K562 (cell line): ENCODE measurements at regions not wholly inside any gene's neighbourhood (a gene's known extent, or its start where the extent isn't known, plus 50 kb on each side); places are given as distances from the start of the nearest gene placed in this dataset.
A peak's percentile ranks its signal among the peaks of the same experiment; 100 is the strongest.

Experiments used
- ATAC-seq: fragments of 200-7000 bp; cut with Tn5 transposase; 3 replicates; pipeline ENCODE4 v1.9.1; 2020; ENCODE audit warnings: moderate library complexity
- BruUV-seq: library from RNA; stranded (reverse); fragments of 400-500 nt; replicated peaks from 2 replicates; lab custom pipeline; 2021; lab: Mats Ljungman, UMichigan
- CTCF ChIA-PET: fragments of 300-600 bp; formaldehyde crosslinking; extraction: SDS; loops from one replicate; lab custom pipeline; 2021; ENCODE audit warnings: low intra/inter-chr PET ratio; lab: Yijun Ruan, JAX
- POLR2A ChIA-PET: fragments of 300-600, 350-650 bp; sonication (Branson Sonifier 250); formaldehyde crosslinking; extraction: SDS; loops from one replicate; lab custom pipeline; 2021; ENCODE audit warnings: antibody characterized with exemption, inconsistent platforms; lab: Yijun Ruan, JAX
- DNase-seq, 4 experiments: peaks; one replicate each; pipeline versions ENCODE4 v3.0.0 to v3.0.0-alpha.2; 2011 to 2018; ENCODE audit warnings: low spot score in 3 of 4, mixed read lengths in 3 of 4; ENCODE audit errors: extremely low read depth in 1 of 4
- FAIRE-seq: peaks from 2 replicates; lab custom pipeline; 2011; peaks lifted over from hg19 to GRCh38; lab: Jason Lieb, UNC
- H2AFZ ChIP-seq: 2 replicates; pipeline ENCODE4 v1.6.0; 2011; ENCODE audit warnings: low read depth, low read length, control low read depth, inconsistent platforms
- H3K27ac ChIP-seq: fragments of 200-600 bp; 3 replicates; pipeline ENCODE4 v1.8.0; 2011; ENCODE audit warnings: low read depth, mild to moderate bottlenecking, control low read depth, inconsistent platforms, low read length, moderate library complexity, mixed read lengths; ENCODE audit errors: extremely low read depth
- H3K27me3 ChIP-seq, 2 experiments: fragments of 300-600 bp in 1 of 2; 2 replicates in 1 of 2; 3 replicates in 1 of 2; pipeline versions ENCODE4 v1.6.0 to v1.8.0; 2011; ENCODE audit warnings: inconsistent platforms in 2 of 2, low read length in 2 of 2, mild to moderate bottlenecking in 1 of 2, mixed read lengths in 1 of 2, moderate library complexity in 1 of 2; ENCODE audit not compliant: control insufficient read depth in 2 of 2, insufficient read depth in 2 of 2
- H3K36me3 ChIP-seq: fragments of 300-600 bp; 3 replicates; pipeline ENCODE4 v1.8.0; 2011; ENCODE audit warnings: mild to moderate bottlenecking, low read length, inconsistent platforms; ENCODE audit not compliant: control insufficient read depth, insufficient read depth
- H3K4me1 ChIP-seq, 2 experiments: fragments of 200-600 bp in 1 of 2; replicated peaks in 1 of 2; 2 replicates in 1 of 2; 3 replicates in 1 of 2; pipeline versions ENCODE4 v1.5.1 to v1.8.0; 2011; ENCODE audit warnings: inconsistent platforms in 2 of 2, low read length in 2 of 2, mild to moderate bottlenecking in 1 of 2, mixed read lengths in 1 of 2, moderate library complexity in 1 of 2; ENCODE audit not compliant: control insufficient read depth in 2 of 2, insufficient read depth in 2 of 2
- H3K4me2 ChIP-seq: 2 replicates; pipeline ENCODE4 v1.6.1; 2011; ENCODE audit warnings: low read length, control low read depth, inconsistent platforms, mixed read lengths; ENCODE audit not compliant: insufficient read depth
- H3K4me3 ChIP-seq: fragments of 200-600 bp; sonication (generic), shearing (Covaris generic); 2 replicates; pipeline ENCODE4 v1.5.1; 2016; ENCODE audit warnings: control low read depth, inconsistent platforms
- H3K79me2 ChIP-seq: fragments of 200-600 bp; 3 replicates; pipeline ENCODE4 v1.8.0; 2011; ENCODE audit warnings: low read length, inconsistent platforms; ENCODE audit not compliant: control insufficient read depth, insufficient read depth
- H3K9ac ChIP-seq, 2 experiments: 2 replicates each; pipeline versions ENCODE4 v1.6.0 to v1.6.1; 2011; ENCODE audit warnings: low read depth in 2 of 2, low read length in 2 of 2, control low read depth in 1 of 2, inconsistent platforms in 1 of 2, mild to moderate bottlenecking in 1 of 2, mixed read lengths in 1 of 2; ENCODE audit not compliant: insufficient read depth in 1 of 2
- H3K9me1 ChIP-seq: one replicate; pipeline ENCODE4 v1.6.0; 2011; ENCODE audit warnings: inconsistent platforms, mild to moderate bottlenecking, low read length, moderate library complexity; ENCODE audit not compliant: control insufficient read depth, insufficient read depth
- H3K9me3 ChIP-seq: replicated peaks from 2 replicates; pipeline ENCODE4 v1.5.1; 2011; ENCODE audit warnings: low read depth, low read length, inconsistent platforms; ENCODE audit not compliant: control insufficient read depth, insufficient read depth
- H4K20me1 ChIP-seq: replicated peaks from 2 replicates; pipeline ENCODE4 v1.6.1; 2011; ENCODE audit warnings: low read length, inconsistent platforms, mixed read lengths; ENCODE audit not compliant: control insufficient read depth, insufficient read depth
- C11orf30 ChIP-seq: fragments of 450-650 bp; IDR thresholded peaks from 2 replicates; pipeline ENCODE4 v1.6.1; 2016; ENCODE audit warnings: low read depth, mild to moderate bottlenecking
- FOS ChIP-seq: IDR thresholded peaks from 3 replicates; pipeline ENCODE4 v1.6.1; 2011; ENCODE audit not compliant: insufficient read length; ENCODE audit errors: extremely low read depth
- MAFG ChIP-seq: fragments of 450-650 bp; conservative IDR thresholded peaks from 2 replicates; pipeline ENCODE4 v1.6.1; 2016; ENCODE audit warnings: missing genetic modification characterization, missing compliant biosample characterization
- MBD2 ChIP-seq: sonication (generic); IDR thresholded peaks from 2 replicates; pipeline ENCODE4 v1.6.1; 2016; ENCODE audit warnings: low read depth, borderline replicate concordance
- SMARCE1 ChIP-seq: fragments of 450-650 bp; IDR thresholded peaks from 2 replicates; pipeline ENCODE4 v1.7.1; 2016; ENCODE audit warnings: mild to moderate bottlenecking
- ZNF316 ChIP-seq: fragments of 450-650 bp; IDR thresholded peaks from 2 replicates; pipeline ENCODE4 v1.6.1; 2016
- WGBS: fragments of 100-300 bp; shearing (Covaris generic); methylation state at CpG from one replicate; pipeline ENCODE4 v1.1.6; 2016; ENCODE audit warnings: low coverage, mixed read lengths; ENCODE audit not compliant: insufficient coverage; ENCODE audit errors: missing lambda C conversion rate; 5-methylcytosine and 5-hydroxymethylcytosine counted together
- in situ Hi-C: fragments of 300-500 bp; cut with MboI; formaldehyde crosslinking; loops from 4 replicates; pipeline ENCODE4 v1.15.0; 2018; ENCODE audit warnings: inconsistent platforms, mixed read lengths
- intact Hi-C: fragments of 100-400 bp; cut with micrococcal nuclease; formaldehyde crosslinking; loops from 2 replicates; pipeline ENCODE4 v1.14.2; 2022

- intact Hi-C loops: loop anchor here (1.0 to 5.0 kb wide), 4 partner anchors 36 to 282 kb away; partner anchors contain the start of gene TMEM106B
- H3K9me3 ChIP-seq: no peaks in the 10 kb centered on the region
- in situ Hi-C loops: loop anchor here (5.0 to 25.0 kb wide), 3 partner anchors 37 to 1082 kb away; no protein-coding TSS in a partner anchor
- H3K9ac ChIP-seq: no peak overlapping the region
- no peaks in the 10 kb centered on the region for H3K36me3 ChIP-seq
- ATAC-seq (no peak), DNase-seq (no peak)
- H3K4me3 ChIP-seq: no peak overlapping the region
- no peaks in the 10 kb centered on the region for H3K27me3 ChIP-seq
- CTCF ChIA-PET: interaction anchor here (1.4 kb wide), 1 partner anchor 426 kb away, joined by 6 read pairs; no protein-coding TSS in a partner anchor
- TF ChIP-seq FOS (no peak), MBD2 (no peak), ZNF316 (peak; percentile 40), MAFG (tag) (peak; percentile 45), C11orf30 (peak; percentile 50), SMARCE1 (no peak)
- TF ChIP-seq, all 486 proteins: peak for 3
- POLR2A ChIA-PET: interaction anchor here (1.1 kb wide), 1 partner anchor 171 kb away, joined by 3 read pairs; no protein-coding TSS in a partner anchor
- Histone ChIP-seq H3K27ac (no peak overlapping the region), H3K4me1 (peaks cover 0 to 3% of the 10 kb centered on the region in 2 experiments; a peak in 1 of 5 replicates), H4K20me1 (no peaks in the 10 kb centered on the region), H3K4me2 (no peak overlapping the region), H2AFZ (no peak overlapping the region), H3K9me1 (no peaks in the 10 kb centered on the region), H3K79me2 (no peaks in the 10 kb centered on the region)
- no peak for FAIRE-seq
- no TSS peak for BruUV-seq
- 13% methylated on average over 2 of the region's 2 CpGs for WGBS
Measured at GRCh38 chr7:12493863-12494686, 76.4 kb upstream of the SCIN start.
